ENCODE measurements at regions not wholly inside any gene's neighbourhood (a gene's known extent, or its start where the extent isn't known, plus 50 kb on each side); places are given as distances from the start of the nearest gene placed in this dataset.

- H3K27me3 ChIP-seq (ENCODE audit: insufficient read depth) = peaks cover 26% of the 10 kb centered on the region; the same call in 1 of the 2 replicates
- ChIA-PET CTCF (interaction anchor here (1.2 to 1.5 kb wide), 2 partner anchors 20 to 74 kb away, joined by 3 to 5 read pairs; no protein-coding TSS in a partner anchor), POLR2A (no interaction called here)
- H3K36me3 ChIP-seq (replicated peaks in 1 of 2; ENCODE audit: control insufficient read depth in 1 of 2, insufficient read depth in 2 of 2, low read length in 1 of 2) = no peaks in the 10 kb centered on the region
- 47% methylated on average over 5 of the region's 5 CpGs for WGBS (ENCODE audit: low lambda C conversion rate)
- H3K4me1 ChIP-seq (ENCODE audit: control insufficient read depth in 1 of 2, insufficient read depth in 2 of 2, low read depth in 1 of 2, low read length in 1 of 2) = peaks cover 2 to 22% of the 10 kb centered on the region in 2 experiments; a peak in 2 of 4 replicates
- no peaks in the 10 kb centered on the region for H3K9me3 ChIP-seq
- TF ChIP-seq IRF3 (IDR thresholded peaks at IDR 0.05; ENCODE audit: low read depth, low read length) (no peak), RXRA (IDR thresholded peaks at IDR 0.05; ENCODE audit: borderline replicate concordance, low read depth) (no peak), YY1 (IDR thresholded peaks at IDR 0.05; ENCODE audit: low read depth) (no peak), NRF1 (IDR thresholded peaks at IDR 0.05; ENCODE audit: low read depth, low read length) (no peak), MEF2A (IDR thresholded peaks at IDR 0.05; ENCODE audit: borderline replicate concordance, low read depth) (no peak), NFIC (IDR thresholded peaks at IDR 0.05; ENCODE audit: borderline replicate concordance) (no peak), TAF1 (IDR thresholded peaks at IDR 0.05; ENCODE audit: borderline replicate concordance, low read depth, low read length) (no peak), USF2 (IDR thresholded peaks at IDR 0.05; ENCODE audit: borderline replicate concordance, low read depth, low read length) (no peak), ELF1 (IDR thresholded peaks at IDR 0.05) (no peak), RAD21 (IDR thresholded peaks at IDR 0.05; ENCODE audit: low read length) (no peak), JUND (IDR thresholded peaks at IDR 0.05) (no peak), MAX (IDR thresholded peaks at IDR 0.05; ENCODE audit: low read depth) (no peak)
- H3K9me2 ChIP-seq = no peaks in the 10 kb centered on the region
- no peak overlapping the region for H3K27ac ChIP-seq (ENCODE audit: low read depth in 2 of 2, low read length in 1 of 2)
- no peaks in the 10 kb centered on the region for H3K79me2 ChIP-seq (ENCODE audit: insufficient read depth)
- no peak for DNase-seq
- H2AFZ ChIP-seq (ENCODE audit: low read depth) = no peak overlapping the region
- H3K9ac ChIP-seq = no peak overlapping the region
- H3F3A ChIP-seq (replicated peaks; ENCODE audit: insufficient read depth) = no peaks in the 10 kb centered on the region
- H3K4me2 ChIP-seq = no peak overlapping the region
- no peak overlapping the region for H3K4me3 ChIP-seq (ENCODE audit: low read depth in 2 of 2, low read length in 1 of 2)
- H4K20me1 ChIP-seq (ENCODE audit: insufficient read depth) = no peaks in the 10 kb centered on the region
Measured at GRCh38 chr15:69551391-69552056, 98.9 kb downstream of the RPLP1 start.

GRCh38 chr15:69552057-69552815 is 99.6 kb downstream of the RPLP1 start:
- Histone ChIP-seq H3K9me2 (no peaks in the 10 kb centered on the region), H3K27me3 (ENCODE audit: insufficient read depth) (peaks cover 26% of the 10 kb centered on the region; the same call in 1 of the 2 replicates), H3K27ac (ENCODE audit: low read depth in 2 of 2, low read length in 1 of 2) (no peak overlapping the region), H2AFZ (ENCODE audit: low read depth) (no peak overlapping the region), H3F3A (replicated peaks; ENCODE audit: insufficient read depth) (peaks cover 4% of the 10 kb centered on the region), H4K20me1 (ENCODE audit: insufficient read depth) (no peaks in the 10 kb centered on the region), H3K9ac (no peak overlapping the region), H3K36me3 (replicated peaks in 1 of 2; ENCODE audit: control insufficient read depth in 1 of 2, insufficient read depth in 2 of 2, low read length in 1 of 2) (no peaks in the 10 kb centered on the region), H3K9me3 (no peaks in the 10 kb centered on the region), H3K4me3 (ENCODE audit: low read depth in 2 of 2, low read length in 1 of 2) (no peak overlapping the region), H3K4me1 (ENCODE audit: control insufficient read depth in 1 of 2, insufficient read depth in 2 of 2, low read depth in 1 of 2, low read length in 1 of 2) (peaks cover 9 to 22% of the 10 kb centered on the region in 2 experiments; a peak in 3 of 4 replicates), H3K4me2 (no peak overlapping the region), H3K79me2 (ENCODE audit: insufficient read depth) (no peaks in the 10 kb centered on the region)
- ChIA-PET CTCF (interaction anchor here (1.2 to 1.6 kb wide), 3 partner anchors 9 to 74 kb away, joined by 3 to 5 read pairs (median 5); no protein-coding TSS in a partner anchor), POLR2A (no interaction called here)
- DNase-seq = no peak
- WGBS (ENCODE audit: low lambda C conversion rate) = 71% methylated on average over 9 of the region's 10 CpGs
- no peak for TF ChIP-seq REST (IDR thresholded peaks at IDR 0.05; ENCODE audit: low read depth, low read length)
- no peak for TF ChIP-seq EZH2phosphoT487 (IDR thresholded peaks at IDR 0.05; ENCODE audit: borderline replicate concordance, low read depth)
- TF ChIP-seq IRF3 (IDR thresholded peaks at IDR 0.05; ENCODE audit: low read depth, low read length) = no peak
- no peak for TF ChIP-seq FOSL2 (IDR thresholded peaks at IDR 0.05; ENCODE audit: borderline replicate concordance, low read depth)
- TF ChIP-seq USF1 (IDR thresholded peaks at IDR 0.05; ENCODE audit: borderline replicate concordance, low read depth) = no peak
- TF ChIP-seq EP300 (IDR thresholded peaks at IDR 0.05; ENCODE audit: borderline replicate concordance in 1 of 2, low read depth in 1 of 2, low read length in 1 of 2) = no peak
- no peak for TF ChIP-seq JUND (IDR thresholded peaks at IDR 0.05)

Measured in SK-N-SH (cell line).